ENCODE measurements at regions not wholly inside any gene's neighbourhood (a gene's known extent, or its start where the extent isn't known, plus 50 kb on each side); places are given as distances from the start of the nearest gene placed in this dataset.

GRCh38 chr5:81850501-81851357 lies 99.8 kb upstream of the SSBP2 start:
- TF ChIP-seq, protein P1, sequence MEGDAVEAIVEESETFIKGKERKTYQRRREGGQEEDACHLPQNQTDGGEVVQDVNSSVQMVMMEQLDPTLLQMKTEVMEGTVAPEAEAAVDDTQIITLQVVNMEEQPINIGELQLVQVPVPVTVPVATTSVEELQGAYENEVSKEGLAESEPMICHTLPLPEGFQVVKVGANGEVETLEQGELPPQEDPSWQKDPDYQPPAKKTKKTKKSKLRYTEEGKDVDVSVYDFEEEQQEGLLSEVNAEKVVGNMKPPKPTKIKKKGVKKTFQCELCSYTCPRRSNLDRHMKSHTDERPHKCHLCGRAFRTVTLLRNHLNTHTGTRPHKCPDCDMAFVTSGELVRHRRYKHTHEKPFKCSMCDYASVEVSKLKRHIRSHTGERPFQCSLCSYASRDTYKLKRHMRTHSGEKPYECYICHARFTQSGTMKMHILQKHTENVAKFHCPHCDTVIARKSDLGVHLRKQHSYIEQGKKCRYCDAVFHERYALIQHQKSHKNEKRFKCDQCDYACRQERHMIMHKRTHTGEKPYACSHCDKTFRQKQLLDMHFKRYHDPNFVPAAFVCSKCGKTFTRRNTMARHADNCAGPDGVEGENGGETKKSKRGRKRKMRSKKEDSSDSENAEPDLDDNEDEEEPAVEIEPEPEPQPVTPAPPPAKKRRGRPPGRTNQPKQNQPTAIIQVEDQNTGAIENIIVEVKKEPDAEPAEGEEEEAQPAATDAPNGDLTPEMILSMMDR (IDR thresholded peaks at IDR 0.05), result no peak
- no peak for TF ChIP-seq POLR2A (IDR thresholded peaks at IDR 0.05)
